IMR-90 (cell line): ENCODE measurements at regions not wholly inside any gene's neighbourhood (a gene's known extent, or its start where the extent isn't known, plus 50 kb on each side); places are given as distances from the start of the nearest gene placed in this dataset.

ENCODE experiments used
- ATAC-seq: fragments of 200-7000 bp; cut with Tn5 transposase; 2 replicates; pipeline ENCODE4 v1.9.1; 2020; ENCODE audit warnings: low read depth, mild to moderate bottlenecking, moderate library complexity
- BruUV-seq: library from RNA; stranded (reverse); fragments of 400-500 nt; replicated peaks from 2 replicates; lab custom pipeline; 2021; lab: Mats Ljungman, UMichigan
- CTCF ChIA-PET: fragments of 300-600 bp; formaldehyde crosslinking; extraction: SDS; loops from one replicate; lab custom pipeline; 2021; ENCODE audit warnings: antibody characterized with exemption; lab: Yijun Ruan, JAX
- POLR2A ChIA-PET: fragments of 300-600 bp; sonication (Branson Sonifier 250); formaldehyde crosslinking; loops from one replicate; lab custom pipeline; 2022; ENCODE audit warnings: antibody characterized with exemption; ENCODE audit not compliant: unreplicated experiment; lab: Charles Lee
- DNase-seq: peaks from one replicate; pipeline ENCODE4 v3.0.0; 2013
- H2AFZ ChIP-seq: replicated peaks from 2 replicates; pipeline ENCODE3; 2013; ENCODE audit warnings: low read length, mild to moderate bottlenecking; ENCODE audit not compliant: poor library complexity
- H2AK5ac ChIP-seq: 2 replicates; pipeline ENCODE4 v1.6.1; 2013; ENCODE audit warnings: low read depth, low read length, inconsistent platforms
- H2AK9ac ChIP-seq: replicated peaks from 2 replicates; pipeline ENCODE3; 2013; ENCODE audit warnings: mild to moderate bottlenecking, low read depth, low read length, moderate library complexity; ENCODE audit not compliant: poor library complexity
- H2BK120ac ChIP-seq: 2 replicates; pipeline ENCODE4 v1.6.1; 2013; ENCODE audit warnings: low read depth, low read length, inconsistent platforms
- H2BK15ac ChIP-seq: 3 replicates; pipeline ENCODE4 v1.6.1; 2013; ENCODE audit warnings: low read depth, low read length, inconsistent platforms
- H2BK20ac ChIP-seq: 2 replicates; pipeline ENCODE4 v1.6.1; 2013; ENCODE audit warnings: low read depth, mild to moderate bottlenecking, inconsistent platforms, low read length, moderate library complexity
- H2BK5ac ChIP-seq: 2 replicates; pipeline ENCODE4 v1.6.1; 2013; ENCODE audit warnings: mild to moderate bottlenecking, low read depth, low read length, inconsistent platforms; ENCODE audit not compliant: poor library complexity, severe bottlenecking
- H3K14ac ChIP-seq: replicated peaks from 2 replicates; pipeline ENCODE4 v1.6.1; 2013; ENCODE audit warnings: low read depth, low read length, inconsistent platforms
- H3K18ac ChIP-seq: 2 replicates; pipeline ENCODE4 v1.6.1; 2013; ENCODE audit warnings: low read depth, low read length, control low read depth
- H3K23ac ChIP-seq: 2 replicates; pipeline ENCODE4 v1.6.1; 2013; ENCODE audit warnings: low read depth, low read length, inconsistent platforms
- H3K27ac ChIP-seq: 2 replicates; pipeline ENCODE4 v1.5.1; 2013; ENCODE audit warnings: mild to moderate bottlenecking, control low read depth, low read length; ENCODE audit not compliant: insufficient read depth
- H3K27me3 ChIP-seq: 2 replicates; pipeline ENCODE4 v1.6.1; 2013; ENCODE audit warnings: low read length; ENCODE audit not compliant: control insufficient read depth, insufficient read depth
- H3K36me3 ChIP-seq: 2 replicates; pipeline ENCODE4 v1.6.1; 2013; ENCODE audit warnings: low read length, mixed read lengths; ENCODE audit not compliant: control insufficient read depth, insufficient read depth
- H3K4ac ChIP-seq: 2 replicates; pipeline ENCODE4 v1.6.1; 2013; ENCODE audit warnings: low read depth, low read length, inconsistent platforms
- H3K4me1 ChIP-seq: 2 replicates; pipeline ENCODE4 v1.6.1; 2013; ENCODE audit warnings: low read length, mixed read lengths; ENCODE audit not compliant: control insufficient read depth, insufficient read depth
- H3K4me2 ChIP-seq: 2 replicates; pipeline ENCODE4 v1.6.1; 2013; ENCODE audit warnings: low read depth, mild to moderate bottlenecking, control low read depth, low read length, moderate library complexity
- H3K4me3 ChIP-seq: 2 replicates; pipeline ENCODE4 v1.5.1; 2013; ENCODE audit warnings: low read depth, mild to moderate bottlenecking, control low read depth, low read length, moderate library complexity; ENCODE audit not compliant: insufficient read depth
- H3K56ac ChIP-seq: 2 replicates; pipeline ENCODE4 v1.6.1; 2013; ENCODE audit warnings: low read length, inconsistent platforms; ENCODE audit not compliant: insufficient read depth; ENCODE audit errors: extremely low read depth
- H3K79me1 ChIP-seq, 2 experiments: 2 replicates each; pipeline ENCODE4 v1.6.1; 2013; ENCODE audit warnings: low read length in 2 of 2, inconsistent platforms in 1 of 2, low read depth in 1 of 2
- H3K9ac ChIP-seq: 2 replicates; pipeline ENCODE4 v1.6.1; 2013; ENCODE audit warnings: low read depth, low read length, control low read depth
- H3K9me1 ChIP-seq: 2 replicates; pipeline ENCODE4 v1.6.1; 2013; ENCODE audit warnings: low read length, inconsistent platforms; ENCODE audit not compliant: insufficient read depth
- H3K9me3 ChIP-seq: 2 replicates; pipeline ENCODE4 v1.6.1; 2013; ENCODE audit warnings: low read length; ENCODE audit not compliant: control insufficient read depth, insufficient read depth
- H4K20me1 ChIP-seq: 2 replicates; pipeline ENCODE4 v1.6.1; 2013; ENCODE audit warnings: low read length, inconsistent platforms; ENCODE audit not compliant: insufficient read depth
- H4K5ac ChIP-seq: 2 replicates; pipeline ENCODE4 v1.6.1; 2013; ENCODE audit warnings: mild to moderate bottlenecking, low read depth, low read length, control low read depth
- H4K8ac ChIP-seq, 2 experiments: 2 replicates each; pipeline ENCODE4 v1.6.1; 2013; ENCODE audit warnings: low read depth in 2 of 2, low read length in 2 of 2, control low read depth in 1 of 2, inconsistent platforms in 1 of 2
- H4K91ac ChIP-seq: 2 replicates; pipeline ENCODE4 v1.6.1; 2013; ENCODE audit warnings: low read depth, low read length, inconsistent platforms; ENCODE audit not compliant: insufficient read depth
- BHLHE40 ChIP-seq: fragments of 150-350 bp; IDR thresholded peaks from 2 replicates; pipeline ENCODE4 v1.6.1; 2016; ENCODE audit warnings: mild to moderate bottlenecking, low read depth, low read length
- CEBPB ChIP-seq: IDR thresholded peaks from 2 replicates; pipeline ENCODE4 v1.6.1; 2012; ENCODE audit warnings: low read depth, low read length, improper control_type of control experiment
- CHD1 ChIP-seq: IDR thresholded peaks from 2 replicates; pipeline ENCODE4 v1.6.1; 2012; ENCODE audit warnings: low read depth, low read length, improper control_type of control experiment
- CTCF ChIP-seq: conservative IDR thresholded peaks from 2 replicates; pipeline ENCODE4 v1.5.1; 2012; ENCODE audit warnings: mild to moderate bottlenecking, low read depth, low read length, improper control_type of control experiment
- ELK1 ChIP-seq: fragments of 150-350 bp; IDR thresholded peaks from 2 replicates; pipeline ENCODE4 v1.6.1; 2016; ENCODE audit warnings: low read depth, mild to moderate bottlenecking, low read length, moderate library complexity, borderline replicate concordance
- FOS ChIP-seq: fragments of 150-350 bp; IDR thresholded peaks from 2 replicates; pipeline ENCODE4 v1.6.1; 2016; ENCODE audit warnings: low read depth, low read length
- MAFK ChIP-seq: IDR thresholded peaks from 2 replicates; pipeline ENCODE4 v1.6.1; 2012; ENCODE audit warnings: low read depth, low read length, improper control_type of control experiment
- MAZ ChIP-seq: IDR thresholded peaks from 2 replicates; pipeline ENCODE4 v1.6.1; 2012; ENCODE audit warnings: low read depth, mild to moderate bottlenecking, low read length, improper control_type of control experiment, moderate library complexity, borderline replicate concordance
- MXI1 ChIP-seq: IDR thresholded peaks from 2 replicates; pipeline ENCODE4 v1.6.1; 2012; ENCODE audit warnings: low read depth, mild to moderate bottlenecking, low read length, moderate library complexity, borderline replicate concordance
- NFE2L2 ChIP-seq: fragments of 150-350 bp; IDR thresholded peaks from 2 replicates; pipeline ENCODE4 v1.6.1; 2016; ENCODE audit warnings: low read depth, mild to moderate bottlenecking, low read length
- POLR2A ChIP-seq: IDR thresholded peaks from 2 replicates; pipeline ENCODE4 v1.6.1; 2012; ENCODE audit warnings: mild to moderate bottlenecking, low read depth, low read length
- RAD21 ChIP-seq: IDR thresholded peaks from 2 replicates; pipeline ENCODE4 v1.6.1; 2012; ENCODE audit warnings: low read length, improper control_type of control experiment
- RCOR1 ChIP-seq: IDR thresholded peaks from 2 replicates; pipeline ENCODE4 v1.6.1; 2012; ENCODE audit warnings: mild to moderate bottlenecking, low read length, improper control_type of control experiment; ENCODE audit not compliant: insufficient replicate concordance
- RFX5 ChIP-seq: IDR thresholded peaks from 2 replicates; pipeline ENCODE4 v1.8.0; 2012; ENCODE audit warnings: low read depth, mild to moderate bottlenecking, low read length, moderate library complexity
- SMC3 ChIP-seq: fragments of 150-350 bp; IDR thresholded peaks from 2 replicates; pipeline ENCODE4 v1.6.1; 2016; ENCODE audit warnings: low read depth, mild to moderate bottlenecking, antibody characterized with exemption, low read length, moderate library complexity
- USF2 ChIP-seq: fragments of 150-350 bp; IDR thresholded peaks from 2 replicates; pipeline ENCODE4 v1.6.1; 2017; ENCODE audit warnings: mild to moderate bottlenecking, antibody characterized with exemption, low read length, low read depth
- WGBS, 2 experiments: methylation state at CpG; one replicate each; pipeline versions ENCODE4 v1.1.5 to v1.1.7; 2013; ENCODE audit warnings: missing lambda C conversion rate in 2 of 2; ENCODE audit not compliant: insufficient read length in 1 of 2; ENCODE audit errors: extremely low coverage in 2 of 2; 5-methylcytosine and 5-hydroxymethylcytosine counted together
- dilution Hi-C: fragments of 300-500 bp; cut with HindIII; formaldehyde crosslinking; loops from one replicate; pipeline ENCODE4 v1.14.3; 2018; ENCODE audit warnings: low sequenced_read_pairs; ENCODE audit not compliant: unreplicated experiment
- in situ Hi-C: fragments of 300-500 bp; cut with MboI; formaldehyde crosslinking; loops from 3 replicates; pipeline ENCODE4 v1.14.3; 2019; ENCODE audit warnings: low sequenced_read_pairs, inconsistent platforms, mixed read lengths
- intact Hi-C: fragments of 100-400 bp; cut with micrococcal nuclease; formaldehyde crosslinking; loops from 2 replicates; pipeline ENCODE4 v1.10.0; 2022

GRCh38 chr9:78756813-78757510, 460.0 kb downstream of the PSAT1 start:
- no peak overlapping the region for H2BK120ac ChIP-seq
- no peak overlapping the region for H2AK9ac ChIP-seq
- no peak overlapping the region for H3K56ac ChIP-seq
- H3K27ac ChIP-seq, result no peak overlapping the region
- no peaks in the 10 kb centered on the region for H3K9me3 ChIP-seq
- H4K20me1 ChIP-seq, result no peaks in the 10 kb centered on the region
- no peak overlapping the region for H3K9ac ChIP-seq
- H2BK15ac ChIP-seq, result no peak overlapping the region
- no peak overlapping the region for H3K4me3 ChIP-seq
- DNase-seq (no peak), ATAC-seq (no peak)
- H3K4me1 ChIP-seq, result no peaks in the 10 kb centered on the region
- no peaks in the 10 kb centered on the region for H3K27me3 ChIP-seq
- H3K18ac ChIP-seq, result no peak overlapping the region
- no peak overlapping the region for H4K91ac ChIP-seq
- H2BK5ac ChIP-seq, result no peak overlapping the region
- no peaks in the 10 kb centered on the region for H3K79me1 ChIP-seq
- no peak overlapping the region for H3K4me2 ChIP-seq
- ChIA-PET CTCF (no interaction called here), POLR2A (no interaction called here)
- in situ Hi-C loops, result no loop called here
- H4K8ac ChIP-seq, result no peak overlapping the region
- no peak overlapping the region for H3K23ac ChIP-seq
- no peak overlapping the region for H2AFZ ChIP-seq
- H3K36me3 ChIP-seq, result no peaks in the 10 kb centered on the region
- no peak overlapping the region for H2BK20ac ChIP-seq
- H2AK5ac ChIP-seq, result no peak overlapping the region
- H3K4ac ChIP-seq, result no peak overlapping the region
- no peaks in the 10 kb centered on the region for H3K9me1 ChIP-seq
- TF ChIP-seq FOS, result no peak
- TF ChIP-seq MXI1, result no peak
- no peak for TF ChIP-seq RAD21
- TF ChIP-seq CTCF, result no peak
- no peak for TF ChIP-seq ELK1
- TF ChIP-seq CHD1, result no peak
- TF ChIP-seq BHLHE40, result no peak
- TF ChIP-seq SMC3, result no peak
- no peak for TF ChIP-seq CEBPB
- TF ChIP-seq POLR2A, result no peak
- no peak for TF ChIP-seq RCOR1
- TF ChIP-seq MAFK, result no peak
- no peak for TF ChIP-seq RFX5
- TF ChIP-seq NFE2L2, result no peak
- TF ChIP-seq USF2, result no peak
- TF ChIP-seq MAZ, result no peak
- no peak overlapping the region for H4K5ac ChIP-seq
- no CpG with 5 or more reads among the region's 7 CpGs for WGBS, 2 experiments
- H3K14ac ChIP-seq, result no peak overlapping the region
- BruUV-seq, result no TSS peak
- intact Hi-C loops, result no loop called here
- dilution Hi-C loops, result no loop called here
